ENCODE measurements at regions not wholly inside any gene's neighbourhood (a gene's known extent, or its start where the extent isn't known, plus 50 kb on each side); places are given as distances from the start of the nearest gene placed in this dataset.

GRCh38 chr1:58994664-58995063 is 210.8 kb upstream of the JUN start (continued):
- TF ChIP-seq EGR1 (IDR thresholded peaks at IDR 0.05; ENCODE audit: borderline replicate concordance, low read depth, low read length) (no peak), EP300 (IDR thresholded peaks at IDR 0.05; ENCODE audit: borderline replicate concordance in 1 of 2, low read depth in 2 of 2, low read length in 2 of 2) (no peak), CBX8 (IDR thresholded peaks at IDR 0.05; ENCODE audit: borderline replicate concordance, low read depth, low read length) (no peak), CEBPB (IDR thresholded peaks at IDR 0.05; ENCODE audit: low read depth, low read length) (no peak), RAD21 (IDR thresholded peaks at IDR 0.05 in 1 of 2, conservative IDR thresholded peaks at IDR 0.05 in 1 of 2; ENCODE audit: low read depth in 2 of 2, low read length in 2 of 2) (no peak), HDAC2 (IDR thresholded peaks at IDR 0.05; ENCODE audit: borderline replicate concordance in 1 of 2, low read depth in 2 of 2, low read length in 2 of 2) (no peak)

All from H1 (cell line).